ENCODE measurements at regions not wholly inside any gene's neighbourhood (a gene's known extent, or its start where the extent isn't known, plus 50 kb on each side); places are given as distances from the start of the nearest gene placed in this dataset.

DNA sequence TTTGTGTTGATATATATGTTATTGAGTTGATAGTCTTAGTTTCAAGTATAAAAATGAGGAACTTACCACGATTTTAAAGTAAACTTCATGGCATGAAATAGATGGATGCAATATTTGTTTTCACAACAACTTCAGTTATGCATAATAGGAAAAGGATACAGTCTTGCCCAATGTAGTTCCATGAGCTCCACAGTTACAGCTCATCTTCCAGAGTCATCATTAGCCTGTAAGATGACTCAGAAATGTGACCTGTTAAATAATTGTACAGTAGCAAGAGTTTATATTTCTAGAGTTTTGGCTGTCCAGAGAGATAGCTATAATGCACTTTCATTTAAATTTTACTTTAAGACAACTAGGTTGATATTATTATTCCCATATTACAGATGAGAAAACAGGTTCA lies 80.9 kb upstream of the ARHGAP28 start:
- no peaks in the 10 kb centered on the region for H3K4me1 Mint-ChIP-seq
- peaks cover 0 to 18% (median 12%) of the 10 kb centered on the region in 7 donors for H3K9me3 Mint-ChIP-seq

DNA sequence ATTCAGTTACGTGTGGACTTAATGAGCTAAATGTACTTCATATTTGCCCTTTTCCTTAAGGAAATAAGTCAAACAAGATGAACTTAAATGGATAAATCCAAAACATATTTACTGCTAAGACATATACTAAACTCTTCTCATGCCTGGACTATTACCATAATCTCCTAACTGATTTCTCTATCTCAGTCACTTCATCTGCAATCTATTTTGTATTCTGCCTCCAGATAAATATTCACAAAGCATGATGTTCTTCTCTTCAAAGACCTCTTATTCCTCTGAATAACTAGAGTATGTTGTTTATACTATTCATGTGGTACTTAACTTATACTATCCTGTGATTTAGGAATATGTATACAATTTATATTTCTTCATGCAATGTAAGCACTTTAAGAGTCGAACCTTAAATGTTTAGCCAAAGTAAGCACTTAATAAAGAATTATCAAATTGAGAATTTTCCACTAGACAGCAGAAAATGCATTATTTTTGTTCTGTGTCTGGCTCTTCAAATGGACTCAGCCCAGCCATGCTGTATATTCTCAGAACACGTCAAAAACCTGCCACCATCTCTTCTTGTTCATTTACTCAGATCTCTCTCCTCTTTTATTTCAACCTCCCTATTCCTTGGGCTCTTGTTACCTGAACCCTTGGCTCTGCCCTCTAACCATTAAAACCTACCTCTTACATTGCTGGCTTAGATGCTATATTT lies 79.9 kb upstream of the ARHGAP28 start:
- ATAC-seq (ENCODE audit: low read depth in 2 of 2) (no peak), DNase-seq (no peak)
- H3K27me3 Mint-ChIP-seq, result no peaks in the 10 kb centered on the region
- H3K4me1 ChIP-seq (ENCODE audit: control insufficient read depth, insufficient read depth, low read length, poor library complexity, severe bottlenecking), result no peaks in the 10 kb centered on the region
- H3K27ac Mint-ChIP-seq, result no peak overlapping the region
- H3K9me3 ChIP-seq (ENCODE audit: control insufficient read depth in 2 of 2, low read length in 2 of 2), result no peaks in the 10 kb centered on the region
- H3K27ac ChIP-seq (ENCODE audit: insufficient read depth, low read length, poor library complexity, severe bottlenecking), result no peak overlapping the region
- H3K36me3 Mint-ChIP-seq, result no peaks in the 10 kb centered on the region
- no peaks in the 10 kb centered on the region for H3K4me1 Mint-ChIP-seq
- no peaks in the 10 kb centered on the region for H3K27me3 ChIP-seq (ENCODE audit: control insufficient read depth, insufficient read depth, low read length)
- H3K9me3 Mint-ChIP-seq, result peaks cover 0 to 18% (median 12%) of the 10 kb centered on the region in 7 donors
- H3K4me3 Mint-ChIP-seq, result no peak overlapping the region
- H3K36me3 ChIP-seq (ENCODE audit: control insufficient read depth, insufficient read depth, low read length), result no peaks in the 10 kb centered on the region
- H3K4me3 ChIP-seq (ENCODE audit: low read depth, low read length), result no peak overlapping the region

More for the DNA sequence above, 80.9 kb upstream of the ARHGAP28 start:
- Histone ChIP-seq H3K4me3 (ENCODE audit: low read depth, low read length) (no peak overlapping the region), H3K4me1 (ENCODE audit: control insufficient read depth, insufficient read depth, low read length, poor library complexity, severe bottlenecking) (no peaks in the 10 kb centered on the region), H3K27ac (ENCODE audit: insufficient read depth, low read length, poor library complexity, severe bottlenecking) (no peak overlapping the region), H3K27me3 (ENCODE audit: control insufficient read depth, insufficient read depth, low read length) (no peaks in the 10 kb centered on the region), H3K9me3 (ENCODE audit: control insufficient read depth in 2 of 2, low read length in 2 of 2) (peaks cover 0 to 4% of the 10 kb centered on the region in 2 experiments), H3K36me3 (ENCODE audit: control insufficient read depth, insufficient read depth, low read length) (no peaks in the 10 kb centered on the region)
- H3K27ac Mint-ChIP-seq, result no peak overlapping the region
- no peaks in the 10 kb centered on the region for H3K36me3 Mint-ChIP-seq
- no peak overlapping the region for H3K4me3 Mint-ChIP-seq
- ATAC-seq (ENCODE audit: low read depth in 2 of 2) (no peak), DNase-seq (no peak)
- no peaks in the 10 kb centered on the region for H3K27me3 Mint-ChIP-seq

DNA sequence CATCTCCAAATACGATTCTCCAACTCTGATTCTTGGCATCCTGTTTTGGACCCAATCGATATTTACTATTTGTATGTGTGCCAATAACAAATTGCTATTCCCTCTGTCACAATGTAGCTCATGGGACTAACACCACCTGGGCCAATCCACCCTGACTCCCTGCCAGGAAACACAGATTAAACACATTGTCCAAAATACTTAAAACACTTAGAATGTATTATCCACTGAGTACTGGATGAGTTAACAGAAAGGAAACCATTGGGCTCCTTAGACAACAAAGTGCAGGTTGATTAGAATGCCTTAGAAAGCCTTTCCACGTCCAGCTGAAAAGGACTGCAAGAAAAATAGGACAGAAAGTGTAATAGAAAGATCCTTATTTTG lies 79.4 kb upstream of the ARHGAP28 start:
- Mint-ChIP-seq H3K36me3 (no peaks in the 10 kb centered on the region), H3K27me3 (no peaks in the 10 kb centered on the region)

GRCh38 chr18:6650747-6651146 lies 78.8 kb upstream of the ARHGAP28 start:
- Mint-ChIP-seq H3K4me3 (no peak overlapping the region), H3K27me3 (no peaks in the 10 kb centered on the region), H3K9me3 (peaks cover 1 to 21% (median 16%) of the 10 kb centered on the region in 7 donors), H3K4me1 (no peaks in the 10 kb centered on the region), H3K27ac (no peak overlapping the region), H3K36me3 (no peaks in the 10 kb centered on the region)
- Histone ChIP-seq H3K27ac (ENCODE audit: insufficient read depth, low read length, poor library complexity, severe bottlenecking) (no peak overlapping the region), H3K36me3 (ENCODE audit: control insufficient read depth, insufficient read depth, low read length) (no peaks in the 10 kb centered on the region), H3K4me1 (ENCODE audit: control insufficient read depth, insufficient read depth, low read length, poor library complexity, severe bottlenecking) (no peaks in the 10 kb centered on the region), H3K27me3 (ENCODE audit: control insufficient read depth, insufficient read depth, low read length) (no peaks in the 10 kb centered on the region), H3K9me3 (ENCODE audit: control insufficient read depth in 2 of 2, low read length in 2 of 2) (no peaks in the 10 kb centered on the region), H3K4me3 (ENCODE audit: low read depth, low read length) (no peak overlapping the region)
- no peak for DNase-seq
- no peak for ATAC-seq (ENCODE audit: low read depth in 2 of 2)

More for the DNA sequence above, 79.4 kb upstream of the ARHGAP28 start:
- peaks cover 0 to 18% (median 12%) of the 10 kb centered on the region in 7 donors for H3K9me3 Mint-ChIP-seq
- H3K4me1 ChIP-seq (ENCODE audit: control insufficient read depth, insufficient read depth, low read length, poor library complexity, severe bottlenecking), result no peaks in the 10 kb centered on the region
- H3K4me3 Mint-ChIP-seq, result no peak overlapping the region
- no peak for ATAC-seq (ENCODE audit: low read depth in 2 of 2)
- H3K27ac Mint-ChIP-seq, result no peak overlapping the region
- H3K4me1 Mint-ChIP-seq, result no peaks in the 10 kb centered on the region
- no peak for DNase-seq
- no peak overlapping the region for H3K27ac ChIP-seq (ENCODE audit: insufficient read depth, low read length, poor library complexity, severe bottlenecking)
- no peaks in the 10 kb centered on the region for H3K36me3 ChIP-seq (ENCODE audit: control insufficient read depth, insufficient read depth, low read length)
- H3K4me3 ChIP-seq (ENCODE audit: low read depth, low read length), result no peak overlapping the region
- no peaks in the 10 kb centered on the region for H3K9me3 ChIP-seq (ENCODE audit: control insufficient read depth in 2 of 2, low read length in 2 of 2)
- no peaks in the 10 kb centered on the region for H3K27me3 ChIP-seq (ENCODE audit: control insufficient read depth, insufficient read depth, low read length)

GRCh38 chr18:6652098-6652497 lies 77.4 kb upstream of the ARHGAP28 start:
- no peak overlapping the region for H3K27ac ChIP-seq (ENCODE audit: insufficient read depth, low read length, poor library complexity, severe bottlenecking)
- no peaks in the 10 kb centered on the region for H3K4me1 ChIP-seq (ENCODE audit: control insufficient read depth, insufficient read depth, low read length, poor library complexity, severe bottlenecking)
- no peaks in the 10 kb centered on the region for H3K9me3 ChIP-seq (ENCODE audit: control insufficient read depth in 2 of 2, low read length in 2 of 2)
- no peak overlapping the region for H3K4me3 Mint-ChIP-seq
- DNase-seq, result no peak
- no peak overlapping the region for H3K27ac Mint-ChIP-seq
- no peaks in the 10 kb centered on the region for H3K27me3 Mint-ChIP-seq
- no peak for ATAC-seq (ENCODE audit: low read depth in 2 of 2)
- no peaks in the 10 kb centered on the region for H3K36me3 ChIP-seq (ENCODE audit: control insufficient read depth, insufficient read depth, low read length)
- H3K4me1 Mint-ChIP-seq, result no peaks in the 10 kb centered on the region
- no peaks in the 10 kb centered on the region for H3K27me3 ChIP-seq (ENCODE audit: control insufficient read depth, insufficient read depth, low read length)
- peaks cover 1 to 18% (median 14%) of the 10 kb centered on the region in 7 donors for H3K9me3 Mint-ChIP-seq
- no peaks in the 10 kb centered on the region for H3K36me3 Mint-ChIP-seq
- H3K4me3 ChIP-seq (ENCODE audit: low read depth, low read length), result no peak overlapping the region

DNA sequence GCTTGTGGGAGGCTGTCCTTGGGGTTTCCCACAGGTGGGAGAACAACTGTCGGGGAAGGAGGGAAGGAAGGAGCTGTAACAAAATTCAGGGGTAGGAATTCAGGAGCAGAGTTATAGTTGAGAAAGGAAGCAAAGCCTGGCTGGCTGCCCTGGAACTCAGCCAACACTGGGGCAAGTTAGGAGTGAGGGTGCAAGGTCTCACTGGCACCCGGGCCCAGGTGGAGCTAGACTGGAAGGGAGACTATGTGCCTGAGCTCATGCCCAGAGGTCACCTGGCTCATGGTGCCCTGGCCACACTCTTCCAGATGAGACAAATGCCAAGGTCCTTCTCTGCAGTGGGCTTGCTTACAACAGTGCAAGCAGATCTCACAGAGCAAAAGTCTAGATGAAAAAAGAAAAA lies 75.6 kb upstream of the ARHGAP28 start:
- Mint-ChIP-seq H3K36me3 (no peaks in the 10 kb centered on the region), H3K27me3 (no peaks in the 10 kb centered on the region), H3K4me1 (no peaks in the 10 kb centered on the region)

DNA sequence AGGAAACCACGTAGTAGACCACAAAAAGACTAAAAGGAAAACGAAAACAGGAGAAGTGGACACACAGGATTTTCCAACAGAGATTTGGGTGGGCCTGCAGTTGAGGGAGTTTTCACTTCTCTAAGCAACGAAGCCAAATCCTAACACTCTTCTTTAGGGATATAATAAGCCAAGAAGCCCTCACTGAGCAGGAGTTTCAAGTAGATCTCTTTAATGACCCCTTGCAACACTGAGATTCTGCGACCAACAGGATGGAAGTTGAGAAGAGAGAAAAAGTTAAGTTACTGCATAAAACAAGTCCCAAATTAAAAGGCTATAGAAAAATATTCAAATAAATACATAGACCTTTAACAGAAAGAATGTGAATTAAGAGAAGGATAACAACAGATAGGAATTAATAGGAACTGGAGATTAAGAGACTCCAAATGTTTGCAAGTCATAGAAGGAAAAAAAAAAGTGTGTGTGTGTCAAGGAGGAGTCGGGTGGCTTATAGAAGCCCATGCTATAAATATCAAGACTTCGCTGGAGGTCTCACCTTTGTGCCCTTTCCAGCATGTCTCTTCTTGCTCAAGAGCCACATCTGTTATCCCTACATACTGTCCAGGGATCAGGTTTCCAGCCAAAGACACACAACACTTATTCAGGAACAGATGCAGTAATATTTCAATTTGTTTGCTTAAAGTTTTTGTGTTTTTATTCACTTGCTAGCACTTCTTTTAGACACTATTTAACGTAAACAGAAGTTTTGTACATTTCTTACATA lies 69.4 kb upstream of the ARHGAP28 start:
- peak overlapping the region in 1 of 3 donors; percentile 14 for H3K27ac Mint-ChIP-seq
- Histone ChIP-seq H3K27ac (ENCODE audit: insufficient read depth, low read length, poor library complexity, severe bottlenecking) (no peak overlapping the region), H3K9me3 (ENCODE audit: control insufficient read depth in 2 of 2, low read length in 2 of 2) (no peaks in the 10 kb centered on the region), H3K4me3 (ENCODE audit: low read depth, low read length) (no peak overlapping the region), H3K27me3 (ENCODE audit: control insufficient read depth, insufficient read depth, low read length) (no peaks in the 10 kb centered on the region), H3K4me1 (ENCODE audit: control insufficient read depth, insufficient read depth, low read length, poor library complexity, severe bottlenecking) (no peaks in the 10 kb centered on the region), H3K36me3 (ENCODE audit: control insufficient read depth, insufficient read depth, low read length) (no peaks in the 10 kb centered on the region)
- H3K9me3 Mint-ChIP-seq, result peaks cover 0 to 17% (median 8%) of the 10 kb centered on the region in 7 donors
- H3K4me3 Mint-ChIP-seq, result no peak overlapping the region
- H3K27me3 Mint-ChIP-seq, result no peaks in the 10 kb centered on the region
- no peak for ATAC-seq (ENCODE audit: low read depth in 2 of 2)
- no peaks in the 10 kb centered on the region for H3K4me1 Mint-ChIP-seq
- no peaks in the 10 kb centered on the region for H3K36me3 Mint-ChIP-seq
- DNase-seq, result no peak

More for the DNA sequence above, 75.6 kb upstream of the ARHGAP28 start:
- ATAC-seq (ENCODE audit: low read depth in 2 of 2) (no peak), DNase-seq (no peak)
- H3K27ac Mint-ChIP-seq, result no peak overlapping the region
- Histone ChIP-seq H3K27me3 (ENCODE audit: control insufficient read depth, insufficient read depth, low read length) (no peaks in the 10 kb centered on the region), H3K4me3 (ENCODE audit: low read depth, low read length) (no peak overlapping the region), H3K9me3 (ENCODE audit: control insufficient read depth in 2 of 2, low read length in 2 of 2) (no peaks in the 10 kb centered on the region), H3K4me1 (ENCODE audit: control insufficient read depth, insufficient read depth, low read length, poor library complexity, severe bottlenecking) (no peaks in the 10 kb centered on the region), H3K27ac (ENCODE audit: insufficient read depth, low read length, poor library complexity, severe bottlenecking) (no peak overlapping the region), H3K36me3 (ENCODE audit: control insufficient read depth, insufficient read depth, low read length) (no peaks in the 10 kb centered on the region)
- peaks cover 2 to 17% (median 12%) of the 10 kb centered on the region in 7 donors for H3K9me3 Mint-ChIP-seq
- H3K4me3 Mint-ChIP-seq, result no peak overlapping the region
